Skeletal muscle satellite cell (primary cell): ENCODE measurements at regions not wholly inside any gene's neighbourhood (a gene's known extent, or its start where the extent isn't known, plus 50 kb on each side); places are given as distances from the start of the nearest gene placed in this dataset.

Experiments
- H3K27me3 ChIP-seq: 2 replicates; pipeline ENCODE4 v1.7.0; 2013; ENCODE audit warnings: low read length; ENCODE audit not compliant: control insufficient read depth, insufficient read depth
- H3K36me3 ChIP-seq: 2 replicates; pipeline ENCODE4 v1.7.0; 2013; ENCODE audit warnings: mild to moderate bottlenecking, control low read depth, low read length; ENCODE audit not compliant: insufficient read depth
- H3K4me1 ChIP-seq: 2 replicates; pipeline ENCODE4 v1.7.0; 2013; ENCODE audit warnings: low read length; ENCODE audit not compliant: control insufficient read depth, insufficient read depth
- H3K4me2 ChIP-seq: 2 replicates; pipeline ENCODE4 v1.7.0; 2013; ENCODE audit warnings: mild to moderate bottlenecking, low read length
- H3K4me3 ChIP-seq: 2 replicates; pipeline ENCODE4 v1.7.0; 2013; ENCODE audit warnings: low read length
- H3K9ac ChIP-seq: 2 replicates; pipeline ENCODE4 v1.7.0; 2013; ENCODE audit warnings: mild to moderate bottlenecking, low read depth, low read length, moderate library complexity
- H3K9me3 ChIP-seq: replicated peaks from 2 replicates; pipeline ENCODE4 v1.7.0; 2013; ENCODE audit warnings: mild to moderate bottlenecking, control low read depth, low read length

GRCh38 chr3:70833239-70833960 lies 521.0 kb upstream of the MDFIC2 start:
- Histone ChIP-seq H3K9me3 (no peaks in the 10 kb centered on the region), H3K4me3 (peak overlapping the region; percentile 22), H3K4me1 (peaks cover 22% of the 10 kb centered on the region), H3K27me3 (no peaks in the 10 kb centered on the region), H3K9ac (peak overlapping the region; percentile 43), H3K4me2 (no peak overlapping the region), H3K36me3 (no peaks in the 10 kb centered on the region)

GRCh38 chr3:70832834-70833205 lies 520.4 kb upstream of the MDFIC2 start:
- Histone ChIP-seq H3K4me2 (peak overlapping the region; percentile 38), H3K9me3 (no peaks in the 10 kb centered on the region), H3K36me3 (no peaks in the 10 kb centered on the region), H3K4me3 (peak overlapping the region; percentile 22), H3K9ac (peak overlapping the region; percentile 58), H3K4me1 (peaks cover 22% of the 10 kb centered on the region), H3K27me3 (no peaks in the 10 kb centered on the region)

DNA sequence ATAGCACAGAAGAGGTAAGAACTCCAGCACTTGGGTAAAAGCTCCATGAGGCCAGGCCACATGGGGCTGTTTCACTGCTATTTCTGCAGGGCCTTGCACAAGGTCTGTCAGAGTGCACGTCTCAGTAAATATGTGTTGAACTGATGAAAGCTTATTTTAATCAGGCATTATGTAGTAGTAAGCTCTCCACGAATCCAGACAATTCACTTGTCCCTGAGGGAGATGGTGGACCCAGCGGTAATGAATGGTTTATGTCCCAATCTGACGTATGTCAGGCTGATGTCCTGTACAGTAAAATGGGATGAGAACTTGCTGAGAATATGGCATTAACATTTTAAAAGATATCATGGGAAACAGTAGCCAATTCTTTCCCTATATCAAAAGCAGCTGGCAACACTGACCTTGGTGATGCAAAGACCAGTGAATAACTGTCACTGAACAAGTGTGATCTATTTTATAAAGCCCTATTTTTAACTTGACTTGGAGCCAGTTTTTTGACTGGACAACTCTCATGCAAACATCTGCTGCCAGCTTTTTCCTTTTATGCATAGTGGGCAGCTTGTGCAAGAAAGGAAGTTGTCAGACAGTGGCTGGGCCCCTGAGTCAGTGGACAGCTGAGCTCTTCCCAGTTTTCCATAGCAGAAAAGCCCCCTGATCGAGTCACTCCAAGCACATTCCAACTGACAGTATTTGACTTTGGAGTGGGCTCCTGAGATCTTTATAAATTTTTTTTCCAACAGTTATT lies 519.8 kb upstream of the MDFIC2 start:
- no peak overlapping the region for H3K4me3 ChIP-seq
- no peaks in the 10 kb centered on the region for H3K27me3 ChIP-seq
- peak overlapping the region; percentile 58 for H3K9ac ChIP-seq
- H3K9me3 ChIP-seq = no peaks in the 10 kb centered on the region
- H3K36me3 ChIP-seq = no peaks in the 10 kb centered on the region
- peaks cover 22% of the 10 kb centered on the region for H3K4me1 ChIP-seq
- H3K4me2 ChIP-seq = peak overlapping the region; percentile 38

- no peaks in the 10 kb centered on the region for H3K27me3 ChIP-seq
- no peaks in the 10 kb centered on the region for H3K36me3 ChIP-seq
- H3K4me2 ChIP-seq = no peak overlapping the region
- H3K9ac ChIP-seq = no peak overlapping the region
- H3K9me3 ChIP-seq = no peaks in the 10 kb centered on the region
- peaks cover 39% of the 10 kb centered on the region for H3K4me1 ChIP-seq
- H3K4me3 ChIP-seq = no peak overlapping the region
Measured at GRCh38 chr3:70829092-70829491, 516.7 kb upstream of the MDFIC2 start.

DNA sequence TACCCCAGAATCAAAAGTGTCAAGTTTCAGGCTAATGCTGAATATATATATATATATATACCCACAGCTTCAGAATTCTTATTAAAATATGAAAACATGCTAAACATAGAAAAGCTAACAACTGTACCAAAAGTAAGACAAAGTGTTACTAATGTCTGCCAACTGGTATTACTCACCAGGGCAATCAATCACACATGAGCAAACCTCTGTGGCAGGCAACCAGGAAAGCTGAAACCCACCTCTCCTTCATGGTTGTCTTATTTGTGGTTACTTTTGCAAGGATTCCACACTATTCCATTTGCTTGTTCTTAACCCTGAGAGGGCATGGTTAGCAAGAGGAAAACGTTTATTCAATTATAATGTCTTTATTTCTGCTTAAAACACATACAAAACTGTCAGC lies 512.3 kb upstream of the MDFIC2 start:
- H3K4me3 ChIP-seq = no peak overlapping the region
- no peak overlapping the region for H3K9ac ChIP-seq
- no peaks in the 10 kb centered on the region for H3K36me3 ChIP-seq
- peak overlapping the region; percentile 13 for H3K4me2 ChIP-seq
- H3K9me3 ChIP-seq = no peaks in the 10 kb centered on the region
- H3K27me3 ChIP-seq = no peaks in the 10 kb centered on the region
- peaks cover 27% of the 10 kb centered on the region for H3K4me1 ChIP-seq

GRCh38 chr3:70824078-70824477 lies 511.6 kb upstream of the MDFIC2 start:
- Histone ChIP-seq H3K27me3 (no peaks in the 10 kb centered on the region), H3K4me1 (peaks cover 24% of the 10 kb centered on the region), H3K9ac (no peak overlapping the region), H3K4me2 (peak overlapping the region; percentile 6), H3K9me3 (no peaks in the 10 kb centered on the region), H3K4me3 (no peak overlapping the region), H3K36me3 (no peaks in the 10 kb centered on the region)

- Histone ChIP-seq H3K9me3 (no peaks in the 10 kb centered on the region), H3K27me3 (no peaks in the 10 kb centered on the region), H3K4me1 (peaks cover 21% of the 10 kb centered on the region), H3K9ac (no peak overlapping the region), H3K36me3 (no peaks in the 10 kb centered on the region), H3K4me2 (no peak overlapping the region), H3K4me3 (no peak overlapping the region)
Measured at GRCh38 chr3:70823622-70824021, 511.2 kb upstream of the MDFIC2 start.

GRCh38 chr3:70822669-70823068 lies 510.2 kb upstream of the MDFIC2 start:
- H3K4me2 ChIP-seq = no peak overlapping the region
- H3K4me3 ChIP-seq = no peak overlapping the region
- H3K9me3 ChIP-seq = no peaks in the 10 kb centered on the region
- peaks cover 21% of the 10 kb centered on the region for H3K4me1 ChIP-seq
- no peaks in the 10 kb centered on the region for H3K27me3 ChIP-seq
- no peak overlapping the region for H3K9ac ChIP-seq
- no peaks in the 10 kb centered on the region for H3K36me3 ChIP-seq

DNA sequence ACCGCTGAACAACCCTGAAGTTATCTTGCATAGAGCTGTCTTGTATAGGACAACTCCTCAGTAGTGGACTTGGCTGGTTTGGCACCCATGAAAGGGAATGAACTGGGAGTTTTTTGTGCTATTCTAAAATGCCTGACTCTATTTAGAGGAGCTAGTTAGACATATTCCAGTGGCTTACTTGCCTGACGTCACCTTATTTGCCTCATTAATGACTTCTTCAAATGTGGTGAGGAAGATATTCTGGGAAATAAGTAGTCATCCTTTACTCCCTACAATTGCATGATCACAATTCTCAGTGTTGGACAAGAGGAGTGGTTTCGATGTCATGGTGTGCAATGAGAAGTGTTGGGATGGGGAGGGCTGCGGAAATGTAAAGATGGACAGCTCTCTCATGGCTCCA lies 509.2 kb upstream of the MDFIC2 start:
- no peak overlapping the region for H3K9ac ChIP-seq
- peaks cover 21% of the 10 kb centered on the region for H3K4me1 ChIP-seq
- H3K36me3 ChIP-seq = no peaks in the 10 kb centered on the region
- no peak overlapping the region for H3K4me3 ChIP-seq
- H3K27me3 ChIP-seq = no peaks in the 10 kb centered on the region
- no peaks in the 10 kb centered on the region for H3K9me3 ChIP-seq
- H3K4me2 ChIP-seq = no peak overlapping the region

DNA sequence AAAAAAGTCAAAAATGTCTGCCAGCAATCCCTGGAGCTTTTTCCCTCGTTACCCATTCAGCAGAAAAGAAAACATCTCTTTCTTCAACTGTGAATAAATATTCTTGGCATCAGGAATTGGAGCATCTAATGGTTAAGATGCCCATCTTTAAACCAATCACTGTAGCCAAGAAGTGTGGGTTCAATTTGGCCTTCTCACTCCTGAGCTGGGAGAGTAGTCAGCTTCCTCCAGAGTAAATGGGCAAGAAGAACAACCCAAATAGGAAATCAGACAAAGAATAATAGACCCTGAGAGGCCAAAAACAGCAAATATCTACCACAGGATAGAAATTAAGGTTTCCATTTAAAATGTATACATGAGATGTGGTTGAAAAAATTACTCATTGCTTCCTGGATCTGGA lies 508.0 kb upstream of the MDFIC2 start:
- Histone ChIP-seq H3K27me3 (no peaks in the 10 kb centered on the region), H3K4me2 (no peak overlapping the region), H3K9me3 (no peaks in the 10 kb centered on the region), H3K4me1 (peaks cover 16% of the 10 kb centered on the region), H3K36me3 (no peaks in the 10 kb centered on the region), H3K9ac (no peak overlapping the region), H3K4me3 (no peak overlapping the region)

DNA sequence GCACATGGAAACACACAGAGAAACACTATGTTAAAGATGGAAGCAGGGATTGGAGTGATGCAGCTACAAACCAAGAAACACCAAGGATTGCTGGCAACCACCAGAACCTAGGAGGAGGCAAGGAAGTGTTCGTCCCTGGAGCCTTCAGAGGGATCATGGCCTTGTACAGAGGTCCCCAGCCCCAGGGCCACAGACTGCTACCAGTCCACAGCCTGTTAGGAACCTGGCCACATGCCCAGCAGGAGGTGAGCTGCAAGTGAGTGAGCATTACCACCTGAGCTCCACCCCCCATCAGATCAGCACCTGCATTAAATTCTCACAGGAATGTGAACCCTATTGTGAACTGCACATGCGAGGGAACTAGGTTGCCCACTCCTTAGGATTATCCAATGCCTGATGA lies 505.7 kb upstream of the MDFIC2 start:
- Histone ChIP-seq H3K36me3 (no peaks in the 10 kb centered on the region), H3K9ac (no peak overlapping the region), H3K9me3 (no peaks in the 10 kb centered on the region), H3K4me3 (no peak overlapping the region), H3K4me2 (no peak overlapping the region), H3K27me3 (no peaks in the 10 kb centered on the region), H3K4me1 (no peaks in the 10 kb centered on the region)

- no peaks in the 10 kb centered on the region for H3K9me3 ChIP-seq
- H3K36me3 ChIP-seq = no peaks in the 10 kb centered on the region
- H3K4me3 ChIP-seq = no peak overlapping the region
- H3K27me3 ChIP-seq = no peaks in the 10 kb centered on the region
- no peak overlapping the region for H3K9ac ChIP-seq
- no peak overlapping the region for H3K4me2 ChIP-seq
- no peaks in the 10 kb centered on the region for H3K4me1 ChIP-seq
Measured at GRCh38 chr3:70816346-70816745, 503.9 kb upstream of the MDFIC2 start.
